ENCODE measurements at regions not wholly inside any gene's neighbourhood (a gene's known extent, or its start where the extent isn't known, plus 50 kb on each side); places are given as distances from the start of the nearest gene placed in this dataset.
"Not testable (repeated sequence)": the region's sequence is repeated elsewhere in the genome, so short reads cannot be mapped to it uniquely, and the experiment has no call there.

DNA sequence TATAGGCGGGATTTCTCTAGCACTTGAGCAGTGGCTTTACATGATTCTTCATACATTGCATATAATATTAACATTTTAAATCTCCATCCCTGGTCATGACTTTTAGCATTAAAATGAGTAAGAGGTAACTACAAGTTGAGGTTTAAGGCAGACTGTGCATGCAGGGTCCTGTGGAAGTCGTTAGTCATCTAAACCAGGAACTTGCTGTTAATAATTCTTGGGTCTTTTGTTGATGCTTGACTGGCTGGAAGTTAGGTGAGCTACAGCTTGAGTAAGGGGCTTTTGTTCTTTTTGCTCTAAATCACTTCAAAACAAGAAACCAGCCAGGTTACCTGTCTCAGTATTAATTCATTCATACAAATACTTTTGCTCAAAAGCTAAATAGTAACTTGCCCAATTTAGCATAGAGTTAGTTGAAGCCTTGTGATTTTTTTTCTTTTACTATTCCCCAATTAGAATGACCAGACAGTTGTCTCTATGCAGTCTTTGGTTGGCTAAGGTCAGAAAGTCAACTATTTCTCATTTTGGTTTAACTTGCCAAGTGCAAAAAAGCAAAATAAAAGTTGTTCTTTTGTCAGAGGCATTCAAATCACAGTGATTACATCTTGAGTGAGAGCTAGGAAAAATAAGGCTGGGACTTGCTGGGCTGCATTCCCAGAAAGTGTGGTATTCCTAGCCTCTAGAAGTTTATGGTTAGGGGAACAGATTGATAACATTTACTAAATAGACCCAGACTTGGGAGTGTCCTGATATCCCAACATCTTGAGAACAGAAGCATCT, 516.9 kb downstream of the PDHA2 start:
- in situ Hi-C loops (cut with MboI; ENCODE audit: low pct_unique_long_range_greater_than_20kb, low sequenced_read_pairs) = no loop called here
- no peak for DNase-seq

- in situ Hi-C loops (cut with MboI; ENCODE audit: low pct_unique_long_range_greater_than_20kb, low sequenced_read_pairs) = no loop called here
Observed at GRCh38 chr4:96366632-96367031, 526.7 kb downstream of the PDHA2 start.

GRCh38 chr4:96375367-96375766, 535.5 kb downstream of the PDHA2 start:
- in situ Hi-C loops (cut with MboI; ENCODE audit: low pct_unique_long_range_greater_than_20kb, low sequenced_read_pairs) = no loop called here
- no peak for DNase-seq

More at GRCh38 chr4:96366632-96367031, 526.7 kb downstream of the PDHA2 start:
- no peak for DNase-seq

DNA sequence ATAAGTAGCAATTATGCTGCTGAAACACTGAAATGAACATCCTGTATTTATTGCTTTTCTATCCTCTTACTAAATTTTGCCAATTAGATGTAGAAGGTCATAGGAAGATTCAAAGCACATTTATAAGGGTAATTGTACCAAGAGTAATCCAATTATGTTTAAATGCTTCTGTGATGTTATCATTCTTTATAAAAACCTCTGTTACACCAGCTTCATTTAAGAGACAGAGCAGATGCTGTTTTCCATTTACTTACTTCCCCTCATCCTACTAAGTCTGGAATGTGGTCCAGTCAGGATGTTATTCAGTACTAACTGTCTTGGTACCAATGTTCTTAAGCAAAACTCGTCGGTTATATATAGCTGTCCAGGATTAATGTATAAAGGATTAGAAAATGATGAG, 539.6 kb downstream of the PDHA2 start:
- in situ Hi-C loops (cut with MboI; ENCODE audit: low pct_unique_long_range_greater_than_20kb, low sequenced_read_pairs) = no loop called here

DNA sequence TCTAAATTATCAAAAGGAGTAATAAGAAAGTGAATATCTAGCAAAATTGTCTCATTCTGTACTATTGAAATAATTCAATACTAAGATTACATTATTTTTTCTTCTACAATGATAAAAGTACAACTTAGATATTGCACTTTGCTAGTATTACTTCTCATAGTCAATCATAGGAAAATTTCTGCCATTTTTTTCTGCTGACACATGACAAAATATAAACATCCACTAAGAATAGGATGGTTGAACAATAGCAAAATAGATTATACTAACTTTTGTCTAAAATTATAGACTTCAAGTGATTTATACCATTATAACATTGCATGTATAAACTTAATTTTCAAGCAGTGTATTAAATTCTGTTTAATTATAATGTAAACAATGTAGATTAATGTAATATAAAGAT, 540.2 kb downstream of the PDHA2 start:
- in situ Hi-C loops (cut with MboI; ENCODE audit: low pct_unique_long_range_greater_than_20kb, low sequenced_read_pairs) = no loop called here
- DNase-seq = no peak

More for the DNA sequence above, 539.6 kb downstream of the PDHA2 start:
- no peak for DNase-seq

- DNase-seq = no peak
- in situ Hi-C loops (cut with MboI; ENCODE audit: low pct_unique_long_range_greater_than_20kb, low sequenced_read_pairs) = no loop called here
Observed at GRCh38 chr4:96383349-96383748, 543.5 kb downstream of the PDHA2 start.

DNA sequence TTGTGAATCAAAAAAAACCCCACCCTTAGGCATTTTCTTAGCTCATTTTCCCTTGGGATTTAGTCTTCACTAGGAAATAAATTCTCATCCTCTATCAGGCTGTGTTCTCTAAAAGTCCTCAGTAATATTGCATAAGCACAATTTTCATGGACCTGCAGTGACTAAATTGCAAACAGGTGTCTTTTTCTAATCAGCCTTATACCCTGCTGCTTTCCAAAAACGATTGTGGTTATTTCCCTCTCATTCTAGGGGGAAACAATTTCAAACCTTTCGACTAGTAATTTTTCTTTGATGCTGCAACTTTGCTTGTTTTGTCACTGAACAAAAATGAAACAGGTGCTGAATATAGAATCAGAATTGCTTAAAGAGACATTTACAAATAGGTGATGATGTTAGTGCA, 549.9 kb downstream of the PDHA2 start:
- in situ Hi-C loops (cut with MboI; ENCODE audit: low pct_unique_long_range_greater_than_20kb, low sequenced_read_pairs) = no loop called here
- no peak for DNase-seq

DNA sequence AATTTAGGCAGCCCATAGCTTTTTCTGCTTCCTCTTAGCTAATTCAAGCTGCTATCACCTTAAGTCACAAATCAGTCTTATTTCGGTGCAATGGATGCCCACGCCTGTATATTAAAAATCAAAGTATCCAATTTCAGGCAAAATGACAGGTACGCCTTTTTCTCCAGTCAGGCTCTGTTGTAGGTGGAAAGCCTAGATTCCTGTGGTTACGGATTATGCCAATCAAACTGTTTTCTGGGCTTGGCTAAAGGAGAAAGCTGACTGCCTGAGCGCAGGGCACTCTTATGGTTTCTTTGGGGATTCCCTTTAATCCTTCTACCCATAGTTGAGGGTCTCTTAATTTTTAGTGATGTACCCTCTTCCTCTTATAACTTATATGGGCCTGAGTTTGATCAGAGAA, 550.5 kb downstream of the PDHA2 start:
- in situ Hi-C loops (cut with MboI; ENCODE audit: low pct_unique_long_range_greater_than_20kb, low sequenced_read_pairs) = no loop called here
- DNase-seq = no peak

DNA sequence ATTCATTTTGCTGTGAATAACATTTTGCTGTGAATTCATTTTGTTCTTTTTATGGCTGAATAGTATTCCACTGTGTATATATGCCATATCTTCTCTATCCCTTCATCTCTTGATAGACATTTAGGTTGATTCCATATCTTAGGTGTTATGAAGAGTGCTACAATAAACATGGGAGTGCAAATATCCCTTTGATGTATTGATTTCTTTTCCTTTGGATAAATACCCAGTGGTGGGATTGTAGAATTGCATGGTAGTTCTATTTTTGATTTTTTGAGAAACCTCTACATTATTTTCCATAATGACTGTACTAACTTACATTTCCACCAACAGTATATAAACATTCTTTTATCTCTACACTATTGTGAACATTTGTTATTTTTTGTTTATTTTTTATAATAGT, 555.9 kb downstream of the PDHA2 start:
- no peak for DNase-seq
- in situ Hi-C loops (cut with MboI; ENCODE audit: low pct_unique_long_range_greater_than_20kb, low sequenced_read_pairs) = no loop called here

DNA sequence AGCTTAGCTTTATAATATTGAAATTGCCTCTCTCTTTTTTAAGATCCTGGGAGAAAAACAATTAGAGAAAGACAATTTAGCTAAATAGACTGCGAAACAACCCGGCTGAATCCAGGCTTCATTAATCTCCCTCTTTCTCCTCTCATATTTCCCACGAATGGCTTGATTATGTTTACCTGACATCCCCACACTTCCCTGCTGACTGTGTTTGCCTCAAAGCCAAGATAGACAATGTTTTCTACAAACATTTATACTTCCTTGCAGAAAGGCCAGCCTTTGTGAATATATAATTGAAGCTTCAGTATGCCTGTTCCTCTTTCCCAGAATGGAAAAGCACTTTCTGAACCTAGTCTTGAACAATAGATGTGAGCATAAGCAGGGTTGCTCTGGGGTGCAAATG, 566.8 kb downstream of the PDHA2 start:
- DNase-seq = no peak
- in situ Hi-C loops (cut with MboI; ENCODE audit: low pct_unique_long_range_greater_than_20kb, low sequenced_read_pairs) = no loop called here

DNA sequence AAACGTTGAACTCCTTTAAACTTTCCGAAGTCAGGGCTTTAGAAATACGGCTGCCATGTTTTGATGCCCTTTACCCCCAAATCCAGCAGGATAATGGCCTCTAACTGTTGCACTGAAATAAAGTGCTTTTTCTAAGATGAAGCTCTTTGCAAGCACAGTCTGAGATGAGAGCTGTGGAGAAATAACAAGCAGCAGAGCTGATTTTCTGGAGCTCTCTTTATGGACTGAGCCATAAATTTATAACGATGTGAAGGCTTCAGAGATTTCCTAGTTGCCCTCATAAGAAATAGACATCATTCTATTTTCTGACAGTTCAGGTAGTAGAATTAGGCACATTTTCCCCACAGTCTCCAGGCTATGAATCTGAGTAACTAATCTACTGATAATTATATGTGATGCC, 567.3 kb downstream of the PDHA2 start:
- no peak for DNase-seq
- in situ Hi-C loops (cut with MboI; ENCODE audit: low pct_unique_long_range_greater_than_20kb, low sequenced_read_pairs) = no loop called here

GRCh38 chr4:96407738-96408463, 568.0 kb downstream of the PDHA2 start:
- in situ Hi-C loops (cut with MboI; ENCODE audit: low pct_unique_long_range_greater_than_20kb, low sequenced_read_pairs) = no loop called here
- DNase-seq = no peak

DNA sequence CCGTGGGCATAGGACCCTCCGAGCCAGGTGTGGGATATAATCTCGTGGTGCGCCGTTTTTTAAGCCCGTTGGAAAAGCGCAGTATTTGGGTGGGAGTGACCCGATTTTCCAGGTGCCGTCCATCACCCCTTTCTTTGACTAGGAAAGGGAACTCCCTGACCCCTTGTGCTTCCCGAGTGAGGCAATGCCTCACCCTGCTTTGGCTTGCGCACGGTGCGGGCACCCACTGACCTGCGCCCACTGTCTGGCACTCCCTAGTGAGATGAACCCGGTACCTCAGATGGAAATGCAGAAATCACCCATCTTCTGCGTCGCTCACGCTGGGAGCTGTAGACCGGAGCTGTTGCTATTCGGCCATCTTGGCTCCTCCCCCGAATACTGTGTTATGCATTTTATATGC, 575.0 kb downstream of the PDHA2 start:
- in situ Hi-C loops (cut with MboI; ENCODE audit: low pct_unique_long_range_greater_than_20kb, low sequenced_read_pairs); DNase-seq: not testable (repeated sequence)

GRCh38 chr4:96429657-96430056, 589.8 kb downstream of the PDHA2 start:
- in situ Hi-C loops (cut with MboI; ENCODE audit: low pct_unique_long_range_greater_than_20kb, low sequenced_read_pairs) = no loop called here
- DNase-seq = no peak

DNA sequence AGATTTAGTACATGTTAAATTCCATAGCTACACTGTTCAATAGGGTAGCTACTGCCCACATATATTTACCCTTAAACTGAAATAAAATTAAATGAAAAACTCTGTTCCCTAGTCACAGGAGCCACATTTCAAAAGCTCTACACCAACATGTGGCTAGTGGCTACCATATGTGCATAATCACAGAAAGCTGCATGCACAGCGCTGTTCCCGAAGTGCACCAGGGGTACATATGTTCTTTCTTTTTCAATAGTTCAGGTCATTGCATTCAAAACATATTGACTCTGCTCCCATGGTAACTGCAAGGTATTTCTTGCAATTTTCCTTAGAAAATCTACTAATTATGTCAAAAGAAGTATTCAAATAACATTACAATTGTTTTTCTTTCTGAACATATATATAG, 591.2 kb downstream of the PDHA2 start:
- no peak for DNase-seq
- in situ Hi-C loops (cut with MboI; ENCODE audit: low pct_unique_long_range_greater_than_20kb, low sequenced_read_pairs) = no loop called here

- in situ Hi-C loops (cut with MboI; ENCODE audit: low pct_unique_long_range_greater_than_20kb, low sequenced_read_pairs) = no loop called here
- no peak for DNase-seq
Observed at GRCh38 chr4:96448315-96448872, 608.5 kb downstream of the PDHA2 start.

DNA sequence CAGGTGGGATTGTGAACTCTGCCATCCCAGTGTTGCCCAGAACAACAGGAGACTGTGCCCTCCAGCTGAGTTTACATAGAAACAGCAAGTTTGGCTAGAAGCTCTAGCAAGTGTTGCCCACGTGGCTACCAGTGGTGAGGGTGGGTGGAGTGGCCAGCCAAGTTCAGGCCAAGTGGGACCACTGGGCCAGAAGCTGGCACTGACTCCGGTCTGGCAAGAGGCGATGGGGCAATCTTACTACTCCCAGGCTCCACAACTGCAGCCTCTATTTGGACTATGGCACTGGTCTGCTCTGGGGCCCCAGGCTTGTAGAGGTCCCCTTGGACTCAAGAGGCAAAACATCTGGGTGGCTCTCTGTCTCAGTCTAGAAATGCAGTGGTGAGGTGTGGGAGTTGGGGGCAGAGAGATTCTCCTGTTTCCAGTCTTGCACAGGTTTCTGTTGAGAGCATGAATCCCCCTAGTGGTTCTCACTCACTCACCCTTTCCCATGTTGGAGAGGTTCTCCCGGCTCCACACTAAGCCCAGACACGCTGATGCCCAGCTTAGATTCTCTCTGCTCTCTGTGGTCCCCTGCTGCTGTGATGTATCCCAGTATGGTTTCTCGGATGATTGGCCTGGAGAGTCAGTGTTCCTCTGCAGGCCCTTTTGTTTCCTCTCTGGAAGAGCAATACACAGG, 615.3 kb downstream of the PDHA2 start:
- in situ Hi-C loops (cut with MboI; ENCODE audit: low pct_unique_long_range_greater_than_20kb, low sequenced_read_pairs) = no loop called here

DNA sequence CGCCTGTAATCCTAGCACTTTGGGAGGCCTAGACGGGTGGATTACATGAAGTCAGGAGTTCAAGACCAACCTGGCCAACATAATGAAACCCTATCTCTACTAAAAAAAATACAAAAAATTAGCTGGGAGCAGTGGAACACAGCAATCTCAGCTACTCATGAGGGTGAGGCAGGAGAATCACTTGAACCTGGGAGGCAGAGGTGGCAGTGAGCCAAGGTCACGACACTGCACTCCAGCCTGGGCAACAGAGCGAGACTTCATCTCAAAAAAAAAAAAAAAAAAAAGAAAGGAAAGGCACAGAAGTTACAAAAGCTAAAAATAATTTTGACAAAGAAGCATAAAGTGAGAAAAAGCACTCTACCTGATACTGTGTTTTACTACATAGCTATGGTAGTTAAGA, 618.1 kb downstream of the PDHA2 start:
- in situ Hi-C loops (cut with MboI; ENCODE audit: low pct_unique_long_range_greater_than_20kb, low sequenced_read_pairs); DNase-seq: not testable (repeated sequence)

More for the DNA sequence above, 615.3 kb downstream of the PDHA2 start:
- no peak for DNase-seq

GRCh38 chr4:96459105-96459504, 619.2 kb downstream of the PDHA2 start:
- in situ Hi-C loops (cut with MboI; ENCODE audit: low pct_unique_long_range_greater_than_20kb, low sequenced_read_pairs) = no loop called here
- no peak for DNase-seq

GRCh38 chr4:96465834-96466233, 625.9 kb downstream of the PDHA2 start:
- no peak for DNase-seq
- in situ Hi-C loops (cut with MboI; ENCODE audit: low pct_unique_long_range_greater_than_20kb, low sequenced_read_pairs) = no loop called here

Data from KBM-7 (cell line).